ENCODE measurements at regions not wholly inside any gene's neighbourhood (a gene's known extent, or its start where the extent isn't known, plus 50 kb on each side); places are given as distances from the start of the nearest gene placed in this dataset.

DNA sequence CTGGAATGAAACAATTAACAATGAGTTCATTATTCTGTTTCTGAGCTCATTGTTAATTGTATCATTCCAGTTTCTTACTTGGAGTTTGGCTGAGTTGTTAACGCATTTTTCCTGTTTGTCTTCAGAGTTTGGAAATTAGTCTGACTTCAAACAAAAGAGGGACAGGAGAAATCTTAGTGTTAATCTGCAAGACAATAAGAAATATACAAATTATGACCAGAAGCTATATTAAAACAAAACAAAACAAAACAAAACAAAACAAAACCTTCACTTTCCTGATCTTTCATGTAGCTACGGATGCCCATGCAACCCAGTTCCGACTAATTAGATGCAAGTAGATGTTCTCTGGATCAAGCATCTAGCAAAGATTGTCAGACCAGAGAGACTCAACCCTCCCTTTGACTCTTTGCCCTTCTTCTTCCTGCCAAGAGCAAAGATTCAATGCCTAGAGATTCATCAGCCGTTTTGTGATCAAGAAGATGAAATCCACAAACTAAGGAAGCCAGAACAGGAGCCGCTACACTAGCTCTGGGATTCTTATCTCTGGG lies 686.2 kb upstream of the FSHR start:
- Histone ChIP-seq H4K20me1 (ENCODE audit: insufficient read depth) (no peaks in the 10 kb centered on the region), H3K9me3 (ENCODE audit: low read depth) (no peaks in the 10 kb centered on the region), H3K27ac (no peak overlapping the region), H2AFZ (no peak overlapping the region), H3K9me2 (ENCODE audit: insufficient read depth) (no peaks in the 10 kb centered on the region), H3K4me3 (no peak overlapping the region), H3K4me1 (ENCODE audit: insufficient read depth) (no peaks in the 10 kb centered on the region), H3K27me3 (replicated peaks; ENCODE audit: insufficient read depth) (no peaks in the 10 kb centered on the region), H3K79me2 (ENCODE audit: insufficient read depth) (no peaks in the 10 kb centered on the region), H3K36me3 (ENCODE audit: low read depth) (no peaks in the 10 kb centered on the region), H3K4me2 (ENCODE audit: unreplicated experiment) (no peak overlapping the region), H3K9ac (no peak overlapping the region), H3F3A (ENCODE audit: insufficient read depth) (no peaks in the 10 kb centered on the region)
- TF ChIP-seq EZH2phosphoT487 (IDR thresholded peaks at IDR 0.05; ENCODE audit: insufficient read depth, low read depth) = no peak
- TF ChIP-seq EZH2 (IDR thresholded peaks at IDR 0.05; ENCODE audit: insufficient read depth, poor library complexity, severe bottlenecking) = no peak
- no peak for DNase-seq
- in situ Hi-C loops (cut with MboI) = no loop called here
- 10 to 12% methylated on average over 5 of the region's 5 CpGs for WGBS, 2 experiments (ENCODE audit: low coverage in 1 of 2, low lambda C conversion rate in 2 of 2, missing lambda C conversion rate in 2 of 2)

DNA sequence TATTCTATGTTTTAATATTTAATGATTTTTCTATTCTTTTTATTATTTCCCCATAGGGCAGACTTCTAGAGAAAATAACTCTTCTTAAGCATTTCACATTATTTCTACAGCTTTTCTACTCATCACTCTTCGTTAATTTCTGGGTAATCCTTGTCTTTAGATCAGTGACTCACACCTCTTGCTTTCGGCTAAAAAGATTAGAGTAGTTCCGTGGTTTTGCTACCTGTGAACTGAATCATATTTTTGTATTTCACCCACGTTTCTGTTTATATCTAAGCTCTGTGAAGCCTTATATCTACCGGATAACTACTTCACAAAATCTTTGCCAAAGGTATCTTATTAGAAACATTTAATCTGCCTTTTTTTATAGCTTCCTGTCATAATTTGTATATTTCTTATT lies 685.5 kb upstream of the FSHR start:
- no peak for DNase-seq
- H3K27ac ChIP-seq = no peak overlapping the region
- 35 to 38% methylated on average over 5 of the region's 5 CpGs for WGBS, 2 experiments (ENCODE audit: low coverage in 1 of 2, low lambda C conversion rate in 2 of 2, missing lambda C conversion rate in 2 of 2)
- in situ Hi-C loops (cut with MboI) = no loop called here
- H3K79me2 ChIP-seq (ENCODE audit: insufficient read depth) = no peaks in the 10 kb centered on the region
- no peak overlapping the region for H3K4me2 ChIP-seq (ENCODE audit: unreplicated experiment)
- H3F3A ChIP-seq (ENCODE audit: insufficient read depth) = no peaks in the 10 kb centered on the region
- TF ChIP-seq EZH2 (IDR thresholded peaks at IDR 0.05; ENCODE audit: insufficient read depth, poor library complexity, severe bottlenecking) (no peak), EZH2phosphoT487 (IDR thresholded peaks at IDR 0.05; ENCODE audit: insufficient read depth, low read depth) (no peak)
- no peaks in the 10 kb centered on the region for H3K9me3 ChIP-seq (ENCODE audit: low read depth)
- no peaks in the 10 kb centered on the region for H3K27me3 ChIP-seq (replicated peaks; ENCODE audit: insufficient read depth)
- no peaks in the 10 kb centered on the region for H3K9me2 ChIP-seq (ENCODE audit: insufficient read depth)
- H4K20me1 ChIP-seq (ENCODE audit: insufficient read depth) = no peaks in the 10 kb centered on the region
- H2AFZ ChIP-seq = no peak overlapping the region
- H3K36me3 ChIP-seq (ENCODE audit: low read depth) = no peaks in the 10 kb centered on the region
- H3K4me3 ChIP-seq = no peak overlapping the region
- H3K4me1 ChIP-seq (ENCODE audit: insufficient read depth) = no peaks in the 10 kb centered on the region
- H3K9ac ChIP-seq = no peak overlapping the region

- Histone ChIP-seq H3K79me2 (ENCODE audit: insufficient read depth) (no peaks in the 10 kb centered on the region), H3K9me3 (ENCODE audit: low read depth) (no peaks in the 10 kb centered on the region), H2AFZ (no peak overlapping the region), H3K9ac (no peak overlapping the region), H3K27ac (no peak overlapping the region), H3K36me3 (ENCODE audit: low read depth) (no peaks in the 10 kb centered on the region), H3K4me2 (ENCODE audit: unreplicated experiment) (no peak overlapping the region), H4K20me1 (ENCODE audit: insufficient read depth) (no peaks in the 10 kb centered on the region), H3K27me3 (replicated peaks; ENCODE audit: insufficient read depth) (no peaks in the 10 kb centered on the region), H3K4me1 (ENCODE audit: insufficient read depth) (no peaks in the 10 kb centered on the region), H3K4me3 (no peak overlapping the region), H3K9me2 (ENCODE audit: insufficient read depth) (no peaks in the 10 kb centered on the region), H3F3A (ENCODE audit: insufficient read depth) (no peaks in the 10 kb centered on the region)
- TF ChIP-seq EZH2 (IDR thresholded peaks at IDR 0.05; ENCODE audit: insufficient read depth, poor library complexity, severe bottlenecking) (no peak), EZH2phosphoT487 (IDR thresholded peaks at IDR 0.05; ENCODE audit: insufficient read depth, low read depth) (no peak)
- WGBS, 2 experiments (ENCODE audit: low coverage in 1 of 2, low lambda C conversion rate in 2 of 2, missing lambda C conversion rate in 2 of 2) = 6 to 7% methylated on average over 7 of the region's 7 CpGs
- in situ Hi-C loops (cut with MboI) = no loop called here
- DNase-seq = no peak
These were observed 683.4 kb upstream of the FSHR start for GRCh38 chr2:49837561-49838293.

DNA sequence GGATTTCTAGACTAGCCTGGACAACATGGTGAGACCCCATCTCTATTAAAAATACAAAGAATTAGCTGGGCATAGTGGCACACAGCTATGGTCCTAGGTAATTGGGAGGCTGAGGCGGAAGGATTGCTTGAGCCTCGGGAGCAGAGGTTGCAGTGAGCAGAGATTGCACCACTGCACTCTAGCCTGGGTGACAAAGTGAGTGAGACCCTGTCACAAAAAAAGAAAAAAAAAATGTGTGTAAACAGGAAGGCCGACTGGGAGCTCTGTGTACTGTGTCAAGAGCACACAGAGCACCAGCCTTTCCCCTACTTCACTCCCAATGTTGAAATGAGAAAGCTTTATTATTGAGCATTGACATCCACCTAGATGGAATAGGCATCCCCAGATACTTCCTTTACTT lies 681.7 kb upstream of the FSHR start:
- in situ Hi-C loops (cut with MboI) = no loop called here
- WGBS, 2 experiments (ENCODE audit: low coverage in 1 of 2, low lambda C conversion rate in 2 of 2, missing lambda C conversion rate in 2 of 2) = 11 to 25% methylated on average over 3 of the region's 3 CpGs

More for the DNA sequence above, 681.7 kb upstream of the FSHR start:
- no peaks in the 10 kb centered on the region for H3F3A ChIP-seq (ENCODE audit: insufficient read depth)
- no peaks in the 10 kb centered on the region for H3K79me2 ChIP-seq (ENCODE audit: insufficient read depth)
- DNase-seq = no peak
- H3K4me2 ChIP-seq (ENCODE audit: unreplicated experiment) = no peak overlapping the region
- H3K9me3 ChIP-seq (ENCODE audit: low read depth) = no peaks in the 10 kb centered on the region
- TF ChIP-seq EZH2phosphoT487 (IDR thresholded peaks at IDR 0.05; ENCODE audit: insufficient read depth, low read depth) = no peak
- no peak for TF ChIP-seq EZH2 (IDR thresholded peaks at IDR 0.05; ENCODE audit: insufficient read depth, poor library complexity, severe bottlenecking)
- no peaks in the 10 kb centered on the region for H3K4me1 ChIP-seq (ENCODE audit: insufficient read depth)
- H3K36me3 ChIP-seq (ENCODE audit: low read depth) = no peaks in the 10 kb centered on the region
- H3K27ac ChIP-seq = no peak overlapping the region
- no peaks in the 10 kb centered on the region for H3K27me3 ChIP-seq (replicated peaks; ENCODE audit: insufficient read depth)
- no peak overlapping the region for H2AFZ ChIP-seq
- no peaks in the 10 kb centered on the region for H4K20me1 ChIP-seq (ENCODE audit: insufficient read depth)
- no peak overlapping the region for H3K9ac ChIP-seq
- no peaks in the 10 kb centered on the region for H3K9me2 ChIP-seq (ENCODE audit: insufficient read depth)
- H3K4me3 ChIP-seq = no peak overlapping the region
